ENCODE measurements at regions not wholly inside any gene's neighbourhood (a gene's known extent, or its start where the extent isn't known, plus 50 kb on each side); places are given as distances from the start of the nearest gene placed in this dataset.

DNA sequence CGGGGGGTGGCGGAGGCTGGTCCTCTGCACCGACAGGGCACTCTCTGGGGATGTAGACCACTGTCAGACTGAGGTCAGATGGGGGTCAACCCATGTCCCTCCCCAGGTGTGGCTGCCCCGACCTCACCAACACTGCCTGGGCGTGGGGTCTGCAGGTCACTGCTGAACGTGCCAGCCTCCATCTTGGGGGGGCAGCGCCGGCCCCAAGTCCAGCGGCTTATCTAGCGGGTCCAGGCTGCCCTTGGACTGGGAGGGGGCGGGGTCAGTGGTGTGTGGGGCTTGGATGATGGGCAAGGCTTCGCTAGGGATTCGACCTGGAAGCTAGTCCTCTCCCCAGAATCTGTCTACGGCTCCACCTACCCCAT, 178.2 kb downstream of the IGLL1 start:
- no peaks in the 10 kb centered on the region for H3K27me3 Mint-ChIP-seq (ENCODE audit: insufficient read depth, low read depth)
- peak overlapping the region; percentile 79 for H3K4me2 ChIP-seq

DNA sequence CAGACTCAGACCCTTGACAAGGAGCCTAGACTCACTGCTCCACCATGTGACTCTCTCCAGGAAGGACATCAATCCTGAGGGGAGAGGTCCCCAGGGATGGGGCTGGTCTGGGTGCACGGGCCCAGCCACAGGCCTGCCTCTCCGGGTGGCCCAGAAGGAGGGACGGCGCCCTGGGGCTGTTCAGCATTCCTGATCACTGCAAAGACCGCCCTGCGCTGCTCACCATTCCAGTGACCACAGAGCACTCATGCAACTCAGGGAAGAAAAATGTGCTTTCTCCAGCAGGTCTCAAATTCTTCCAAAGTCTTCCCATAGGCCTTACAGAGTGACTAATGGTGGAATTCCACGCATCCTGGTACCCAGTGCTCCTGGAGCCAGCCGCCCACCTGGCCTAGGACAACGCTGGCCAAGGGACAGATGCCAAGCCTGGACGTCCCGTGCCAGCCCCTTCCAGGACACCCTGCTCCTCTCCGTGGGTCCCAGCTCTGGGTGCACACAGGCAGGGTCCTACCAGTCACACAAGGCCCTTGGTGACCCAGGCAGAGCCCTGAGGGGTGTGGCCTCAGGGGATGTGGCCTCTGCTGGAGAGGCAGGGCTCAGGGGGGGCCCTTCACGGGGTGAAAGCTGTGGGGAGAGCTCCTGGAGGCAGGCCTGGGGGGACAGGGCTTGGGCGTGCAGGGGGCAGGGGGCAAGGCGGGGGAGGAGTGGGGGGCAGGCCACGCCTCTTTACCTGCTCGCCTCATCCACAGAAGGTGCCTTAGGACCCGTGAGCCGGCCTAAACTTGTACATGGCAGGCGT, 178.8 kb downstream of the IGLL1 start:
- Histone ChIP-seq H3K4me3 (no peak overlapping the region), H3K4me2 (no peak overlapping the region), H3K27me3 (no peaks in the 10 kb centered on the region), H2AFZ (replicated peaks) (no peak overlapping the region), H3F3A (ENCODE audit: low read depth) (peaks cover 10% of the 10 kb centered on the region), H3K9ac (no peak overlapping the region), H3K27ac (no peak overlapping the region), H3K79me2 (ENCODE audit: low read depth) (no peaks in the 10 kb centered on the region), H3K36me3 (no peaks in the 10 kb centered on the region), H3K4me1 (peaks cover 11% of the 10 kb centered on the region), H4K20me1 (ENCODE audit: low read depth) (no peaks in the 10 kb centered on the region), H3K9me3 (ENCODE audit: low read depth) (no peaks in the 10 kb centered on the region)
- Mint-ChIP-seq H3K4me1 (peaks cover 28% of the 10 kb centered on the region), H3K4me3 (peak overlapping the region; percentile 46), H3K27me3 (ENCODE audit: insufficient read depth, low read depth) (no peaks in the 10 kb centered on the region), H3K36me3 (no peaks in the 10 kb centered on the region), H3K9me3 (peaks cover 6% of the 10 kb centered on the region), H3K27ac (no peak overlapping the region)
- no peak for DNase-seq (ENCODE audit: low spot score)
- no peak for TF ChIP-seq EZH2phosphoT487 (IDR thresholded peaks at IDR 0.05)
- TF ChIP-seq, protein P1, sequence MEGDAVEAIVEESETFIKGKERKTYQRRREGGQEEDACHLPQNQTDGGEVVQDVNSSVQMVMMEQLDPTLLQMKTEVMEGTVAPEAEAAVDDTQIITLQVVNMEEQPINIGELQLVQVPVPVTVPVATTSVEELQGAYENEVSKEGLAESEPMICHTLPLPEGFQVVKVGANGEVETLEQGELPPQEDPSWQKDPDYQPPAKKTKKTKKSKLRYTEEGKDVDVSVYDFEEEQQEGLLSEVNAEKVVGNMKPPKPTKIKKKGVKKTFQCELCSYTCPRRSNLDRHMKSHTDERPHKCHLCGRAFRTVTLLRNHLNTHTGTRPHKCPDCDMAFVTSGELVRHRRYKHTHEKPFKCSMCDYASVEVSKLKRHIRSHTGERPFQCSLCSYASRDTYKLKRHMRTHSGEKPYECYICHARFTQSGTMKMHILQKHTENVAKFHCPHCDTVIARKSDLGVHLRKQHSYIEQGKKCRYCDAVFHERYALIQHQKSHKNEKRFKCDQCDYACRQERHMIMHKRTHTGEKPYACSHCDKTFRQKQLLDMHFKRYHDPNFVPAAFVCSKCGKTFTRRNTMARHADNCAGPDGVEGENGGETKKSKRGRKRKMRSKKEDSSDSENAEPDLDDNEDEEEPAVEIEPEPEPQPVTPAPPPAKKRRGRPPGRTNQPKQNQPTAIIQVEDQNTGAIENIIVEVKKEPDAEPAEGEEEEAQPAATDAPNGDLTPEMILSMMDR (IDR thresholded peaks at IDR 0.05) = no peak
- TF ChIP-seq EZH2 (IDR thresholded peaks at IDR 0.05) = no peak

More for the DNA sequence above, 178.2 kb downstream of the IGLL1 start:
- no peak for TF ChIP-seq EZH2phosphoT487 (IDR thresholded peaks at IDR 0.05)
- H3K9ac ChIP-seq = no peak overlapping the region
- H3K27ac ChIP-seq = no peak overlapping the region
- H4K20me1 ChIP-seq (ENCODE audit: low read depth) = no peaks in the 10 kb centered on the region
- Mint-ChIP-seq H3K27ac (no peak overlapping the region), H3K9me3 (peaks cover 6% of the 10 kb centered on the region), H3K4me3 (peak overlapping the region; percentile 79), H3K4me1 (peaks cover 25% of the 10 kb centered on the region), H3K36me3 (no peaks in the 10 kb centered on the region)
- H3F3A ChIP-seq (ENCODE audit: low read depth) = peaks cover 10% of the 10 kb centered on the region
- peaks cover 11% of the 10 kb centered on the region for H3K4me1 ChIP-seq
- no peaks in the 10 kb centered on the region for H3K9me3 ChIP-seq (ENCODE audit: low read depth)
- no peaks in the 10 kb centered on the region for H3K36me3 ChIP-seq
- H3K27me3 ChIP-seq = no peaks in the 10 kb centered on the region
- no peak for DNase-seq (ENCODE audit: low spot score)
- no peaks in the 10 kb centered on the region for H3K79me2 ChIP-seq (ENCODE audit: low read depth)
- H3K4me3 ChIP-seq = peak overlapping the region; percentile 52
- peak overlapping the region; percentile 93 for H2AFZ ChIP-seq (replicated peaks)

GRCh38 chr22:23400286-23400981, 179.7 kb downstream of the IGLL1 start:
- peak overlapping the region; percentile 46 for H3K4me3 Mint-ChIP-seq
- no peak for DNase-seq (ENCODE audit: low spot score)
- H3K27ac ChIP-seq = no peak overlapping the region

More at GRCh38 chr22:23400286-23400981, 179.7 kb downstream of the IGLL1 start:
- H2AFZ ChIP-seq (replicated peaks) = no peak overlapping the region
- no peaks in the 10 kb centered on the region for H3K36me3 ChIP-seq
- H3K27me3 ChIP-seq = no peaks in the 10 kb centered on the region
- H3K4me2 ChIP-seq = no peak overlapping the region
- Mint-ChIP-seq H3K36me3 (no peaks in the 10 kb centered on the region), H3K27me3 (ENCODE audit: insufficient read depth, low read depth) (no peaks in the 10 kb centered on the region), H3K9me3 (no peaks in the 10 kb centered on the region), H3K27ac (no peak overlapping the region), H3K4me1 (peaks cover 21% of the 10 kb centered on the region)
- H3K9ac ChIP-seq = no peak overlapping the region
- H3K4me3 ChIP-seq = no peak overlapping the region
- H3F3A ChIP-seq (ENCODE audit: low read depth) = peaks cover 10% of the 10 kb centered on the region
- peaks cover 8% of the 10 kb centered on the region for H3K4me1 ChIP-seq
- no peak for TF ChIP-seq EZH2 (IDR thresholded peaks at IDR 0.05)
- TF ChIP-seq, protein P1 (IDR thresholded peaks at IDR 0.05) = no peak
- TF ChIP-seq EZH2phosphoT487 (IDR thresholded peaks at IDR 0.05) = no peak
- no peaks in the 10 kb centered on the region for H3K79me2 ChIP-seq (ENCODE audit: low read depth)
- no peaks in the 10 kb centered on the region for H4K20me1 ChIP-seq (ENCODE audit: low read depth)
- no peaks in the 10 kb centered on the region for H3K9me3 ChIP-seq (ENCODE audit: low read depth)

All from neural progenitor cell (in vitro differentiated cells).